HG02798 (cell line): ENCODE measurements at regions not wholly inside any gene's neighbourhood (a gene's known extent, or its start where the extent isn't known, plus 50 kb on each side); places are given as distances from the start of the nearest gene placed in this dataset.

Experiments
- ATAC-seq: cut with Tn5 transposase; IDR thresholded peaks from one replicate; pipeline ENCODE4 v1.9.1; 2021; ENCODE audit warnings: mild to moderate bottlenecking; ENCODE audit not compliant: unreplicated experiment, poor library complexity

DNA sequence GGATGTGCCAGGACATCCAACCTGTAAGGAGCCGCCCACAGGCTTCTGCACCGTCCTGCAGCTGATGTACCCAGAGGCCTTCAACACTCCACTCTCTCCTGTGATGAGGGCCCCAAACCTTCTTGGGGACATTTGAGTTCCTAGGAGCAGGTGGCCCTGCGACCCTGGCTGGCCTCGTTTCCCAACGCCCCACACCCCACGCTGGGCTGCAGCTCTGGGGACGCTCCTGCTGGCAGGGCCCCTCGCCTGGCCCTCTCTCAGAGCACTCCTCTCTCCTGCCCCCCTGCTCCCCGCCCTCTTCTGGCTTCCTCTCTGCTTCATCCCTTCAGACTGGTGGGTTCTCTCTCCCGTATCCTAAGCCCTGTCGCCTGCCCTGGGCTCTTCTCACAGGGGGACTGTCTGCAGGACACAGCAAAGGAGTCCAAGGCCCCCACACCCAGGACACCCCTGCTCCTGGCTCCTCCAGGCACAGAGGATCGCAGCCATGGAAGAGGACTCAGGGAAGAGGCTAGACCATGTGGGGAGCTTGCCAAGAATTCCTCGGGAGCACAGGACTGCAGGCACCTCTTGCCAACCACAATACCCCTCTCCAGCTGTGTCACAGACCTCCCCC, 541.4 kb downstream of the TCERG1L start:
- no peak for ATAC-seq

DNA sequence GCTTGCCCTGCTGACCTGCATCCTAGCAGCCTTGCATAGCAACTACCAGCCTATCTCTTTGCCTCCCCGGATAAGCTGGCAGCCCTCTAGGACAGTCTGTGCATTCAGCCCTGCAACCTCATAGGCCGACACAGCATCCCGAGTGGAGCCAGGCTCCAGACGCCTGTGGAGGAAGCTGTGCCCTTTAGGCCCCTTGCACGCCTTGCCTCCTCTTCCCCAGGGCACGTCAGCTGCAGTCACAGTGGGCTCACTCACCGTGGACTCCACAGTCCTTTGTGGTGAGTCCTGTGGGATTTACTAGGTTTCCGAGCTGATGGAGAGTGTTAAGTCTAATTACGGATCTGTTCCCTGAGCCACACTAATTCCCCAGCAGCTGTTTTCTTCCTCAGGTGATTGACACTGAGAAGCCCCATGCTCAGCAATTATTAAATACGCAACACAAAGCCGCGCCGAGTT, 540.0 kb downstream of the TCERG1L start:
- no peak for ATAC-seq

DNA sequence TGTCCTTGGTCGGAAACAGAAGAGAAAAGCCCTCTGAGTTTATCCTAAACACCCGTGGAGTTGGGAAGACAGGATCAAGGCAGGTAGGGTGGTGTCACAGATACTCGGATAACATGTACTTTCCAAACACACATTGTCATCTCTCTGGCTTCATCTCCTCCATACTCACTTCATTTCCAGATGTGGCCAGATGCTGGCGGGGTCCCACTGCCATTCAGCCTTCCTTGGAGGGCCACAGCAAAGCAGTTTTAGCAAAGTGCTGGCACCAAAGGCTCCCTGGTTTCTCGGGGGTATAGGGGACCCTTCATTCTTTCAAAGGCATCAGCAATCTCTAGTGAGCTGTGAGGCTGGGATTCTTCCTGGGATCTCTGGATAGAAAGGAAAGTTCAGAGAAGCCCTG, 539.5 kb downstream of the TCERG1L start:
- ATAC-seq, result no peak

DNA sequence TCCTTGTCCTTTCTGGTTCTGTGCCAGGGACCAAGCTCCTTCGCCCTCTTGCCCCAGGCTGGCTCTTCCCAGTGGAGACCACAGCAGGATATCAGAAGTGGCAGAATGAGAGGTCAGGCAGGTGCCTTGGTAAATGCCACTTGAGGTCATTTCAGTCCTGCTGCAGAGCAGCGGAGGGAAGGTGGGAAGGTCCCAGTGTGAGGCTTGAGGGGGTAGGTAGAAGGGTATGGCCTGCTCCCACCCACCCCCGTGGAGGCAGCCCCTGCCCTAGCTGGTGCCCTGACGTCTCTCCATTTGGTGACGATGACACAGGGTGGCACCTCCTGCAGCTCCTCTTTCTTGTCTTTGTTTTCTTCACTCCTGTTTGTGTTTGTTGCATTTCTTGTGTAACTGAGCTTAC, 538.8 kb downstream of the TCERG1L start:
- no peak for ATAC-seq

DNA sequence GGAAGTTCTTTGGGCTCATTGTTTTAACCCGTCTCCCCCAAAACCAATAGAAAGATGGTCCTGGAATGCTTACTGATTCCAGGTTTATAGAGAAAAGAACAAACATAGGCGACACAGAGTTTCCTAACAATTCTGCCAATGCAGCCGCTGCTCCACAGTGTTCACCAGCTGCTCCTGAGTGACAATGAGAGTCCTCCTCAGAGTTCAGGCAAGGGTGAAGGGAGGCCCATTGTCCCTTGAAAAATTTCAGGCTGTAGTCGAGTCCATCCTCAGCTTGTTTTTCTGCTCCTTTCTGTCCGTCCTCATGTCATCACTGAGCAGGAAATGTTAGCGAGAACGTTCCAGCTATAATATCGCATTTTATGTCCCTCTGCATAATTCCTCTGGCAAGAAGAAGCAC, 537.6 kb downstream of the TCERG1L start:
- ATAC-seq, result no peak

- ATAC-seq, result no peak
These were observed 536.6 kb downstream of the TCERG1L start for GRCh38 chr10:130774871-130775270.

- ATAC-seq, result no peak
These were observed 536.2 kb downstream of the TCERG1L start for GRCh38 chr10:130775311-130775710.

DNA sequence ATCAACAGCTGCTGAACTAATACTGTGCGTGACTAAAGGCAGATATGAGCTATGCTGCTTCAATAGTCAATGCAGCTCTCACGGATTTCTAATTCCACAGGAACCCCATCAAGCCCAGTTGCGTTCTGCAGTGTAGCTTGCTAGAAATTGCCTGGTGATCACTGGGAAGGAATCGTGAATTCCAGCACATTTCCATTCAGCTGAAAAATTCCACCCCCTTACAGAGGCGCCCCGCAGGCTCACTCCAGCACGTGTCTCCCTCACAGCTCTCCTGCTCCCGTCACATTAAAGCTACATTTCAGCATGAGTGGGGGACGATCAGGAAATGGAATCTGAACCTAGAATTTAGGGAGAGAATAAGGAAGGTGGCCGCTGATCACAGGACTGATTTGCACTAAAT, 534.8 kb downstream of the TCERG1L start:
- ATAC-seq, result no peak

DNA sequence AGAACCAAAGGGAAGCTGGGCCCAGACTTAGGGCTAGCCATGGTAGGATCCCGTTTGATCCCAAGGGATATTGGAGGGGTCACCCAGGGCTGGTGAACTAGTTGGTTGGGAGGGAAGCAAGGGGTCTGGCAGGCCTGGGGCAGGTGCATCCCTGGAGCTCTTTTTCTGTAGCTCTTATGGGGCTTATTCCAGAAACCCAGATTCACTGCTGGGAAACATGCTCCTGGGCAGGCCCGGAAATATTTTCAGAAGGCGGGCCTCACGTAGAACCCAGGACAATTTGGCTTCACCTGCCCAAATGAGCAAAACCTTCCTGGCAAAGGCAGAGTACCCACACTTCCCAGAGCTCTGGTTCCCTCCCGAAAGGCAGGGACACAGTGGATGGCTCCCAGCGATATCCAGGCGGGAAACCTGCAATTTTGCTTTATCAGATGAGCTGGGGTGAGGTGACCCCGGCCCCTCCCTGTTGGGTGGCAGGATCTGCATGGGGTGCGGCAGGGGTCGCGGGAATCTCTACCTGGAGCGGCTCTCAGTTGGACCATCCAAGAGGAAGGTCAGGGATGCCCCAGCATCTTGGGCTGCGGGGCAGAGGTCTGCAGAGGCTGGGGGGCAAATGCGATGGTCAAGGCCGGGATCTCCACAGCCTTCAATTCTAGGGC, 533.9 kb downstream of the TCERG1L start:
- ATAC-seq, result no peak

GRCh38 chr10:130778166-130778545, 533.4 kb downstream of the TCERG1L start:
- ATAC-seq, result no peak

- ATAC-seq, result no peak
These were observed 530.8 kb downstream of the TCERG1L start for GRCh38 chr10:130780763-130781162.

DNA sequence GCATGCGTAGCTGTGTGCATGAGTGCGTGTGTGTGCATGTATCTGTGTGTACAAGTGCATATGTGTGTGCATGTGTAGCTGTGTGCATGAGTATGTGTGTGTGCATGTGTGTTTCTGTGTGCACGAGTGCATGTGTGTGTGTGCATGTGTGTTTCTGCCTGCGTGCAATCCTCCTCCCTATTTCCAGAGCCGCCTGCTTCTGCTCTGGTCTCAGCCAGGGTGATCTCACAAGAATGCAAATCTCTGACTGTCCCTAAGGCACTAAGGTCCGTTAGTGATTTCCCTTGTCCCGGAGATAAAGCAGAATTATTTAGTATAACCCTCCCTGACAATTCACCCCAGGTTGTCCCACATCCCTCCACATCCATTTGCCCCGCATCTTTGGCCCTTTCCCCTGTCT, 530.3 kb downstream of the TCERG1L start:
- no peak for ATAC-seq

- ATAC-seq, result no peak
These were observed 529.9 kb downstream of the TCERG1L start for GRCh38 chr10:130781623-130782022.

DNA sequence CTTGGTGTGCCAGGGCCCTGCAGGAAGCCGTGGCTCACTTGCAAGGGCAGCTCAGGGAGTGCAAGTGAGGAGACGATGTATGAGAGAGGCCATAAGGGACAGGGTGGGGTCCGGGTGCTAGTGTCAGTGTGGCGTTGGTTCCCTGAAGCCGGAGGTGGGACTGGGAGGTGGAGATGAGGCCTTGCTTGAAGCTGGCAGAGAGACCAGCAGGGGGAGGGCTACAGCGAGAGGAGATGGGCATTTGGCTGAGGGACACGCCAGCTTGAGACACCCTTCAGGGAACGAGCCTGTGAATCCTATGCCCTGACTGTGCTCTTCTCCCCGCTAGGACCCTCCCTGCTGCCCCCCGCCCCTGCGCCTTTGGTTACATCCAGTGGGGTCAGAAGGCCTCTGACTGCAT, 529.1 kb downstream of the TCERG1L start:
- no peak for ATAC-seq

GRCh38 chr10:130784326-130784725, 527.2 kb downstream of the TCERG1L start:
- no peak for ATAC-seq

DNA sequence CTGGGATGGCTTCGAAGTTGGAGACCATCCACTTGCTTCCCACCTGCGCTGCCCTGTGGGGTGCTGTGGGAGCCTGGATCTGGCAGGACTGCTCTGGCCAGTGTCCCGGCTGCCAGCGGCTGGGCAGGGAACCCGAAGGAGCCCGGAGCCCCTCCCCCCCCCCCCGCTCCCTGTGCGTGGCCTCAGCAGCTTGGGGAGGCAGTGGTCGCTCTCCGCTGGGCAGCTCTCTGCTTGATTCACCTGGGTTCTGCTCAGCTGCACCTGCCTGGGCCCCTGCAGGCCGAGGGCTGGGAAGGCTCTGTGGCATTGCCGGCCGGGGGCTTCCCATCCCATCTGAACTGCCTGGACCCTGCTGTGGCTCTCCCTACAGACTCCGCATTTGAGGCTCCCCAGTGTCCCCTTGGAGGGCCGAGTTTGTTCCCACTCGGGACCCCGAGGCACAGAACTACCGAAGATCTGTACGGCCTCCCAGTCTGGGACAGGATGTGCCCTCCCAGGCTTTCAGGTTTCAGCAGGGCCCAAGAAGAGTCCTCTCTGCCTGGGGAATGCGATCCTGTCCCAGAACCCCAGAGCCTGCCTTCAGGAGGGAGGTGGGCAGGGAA, 525.1 kb downstream of the TCERG1L start:
- no peak for ATAC-seq

- no peak for ATAC-seq
These were observed 524.3 kb downstream of the TCERG1L start for GRCh38 chr10:130787243-130787642.

GRCh38 chr10:130787821-130788220, 523.7 kb downstream of the TCERG1L start:
- ATAC-seq, result no peak

DNA sequence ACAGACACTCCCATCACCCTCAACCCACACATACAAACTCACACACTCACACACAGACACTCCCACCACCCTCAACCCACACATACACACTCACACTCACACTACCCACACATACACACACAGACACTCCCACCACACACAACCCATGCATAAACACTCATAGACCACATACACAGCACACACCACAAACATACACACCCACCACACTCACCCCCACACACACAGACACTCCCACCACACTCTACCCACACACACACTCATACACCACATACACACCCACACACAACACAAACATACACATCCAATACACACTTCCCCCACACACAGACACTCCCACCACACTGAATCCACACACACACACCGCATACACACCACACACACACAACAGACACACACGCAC, 521.2 kb downstream of the TCERG1L start:
- ATAC-seq, result no peak

DNA sequence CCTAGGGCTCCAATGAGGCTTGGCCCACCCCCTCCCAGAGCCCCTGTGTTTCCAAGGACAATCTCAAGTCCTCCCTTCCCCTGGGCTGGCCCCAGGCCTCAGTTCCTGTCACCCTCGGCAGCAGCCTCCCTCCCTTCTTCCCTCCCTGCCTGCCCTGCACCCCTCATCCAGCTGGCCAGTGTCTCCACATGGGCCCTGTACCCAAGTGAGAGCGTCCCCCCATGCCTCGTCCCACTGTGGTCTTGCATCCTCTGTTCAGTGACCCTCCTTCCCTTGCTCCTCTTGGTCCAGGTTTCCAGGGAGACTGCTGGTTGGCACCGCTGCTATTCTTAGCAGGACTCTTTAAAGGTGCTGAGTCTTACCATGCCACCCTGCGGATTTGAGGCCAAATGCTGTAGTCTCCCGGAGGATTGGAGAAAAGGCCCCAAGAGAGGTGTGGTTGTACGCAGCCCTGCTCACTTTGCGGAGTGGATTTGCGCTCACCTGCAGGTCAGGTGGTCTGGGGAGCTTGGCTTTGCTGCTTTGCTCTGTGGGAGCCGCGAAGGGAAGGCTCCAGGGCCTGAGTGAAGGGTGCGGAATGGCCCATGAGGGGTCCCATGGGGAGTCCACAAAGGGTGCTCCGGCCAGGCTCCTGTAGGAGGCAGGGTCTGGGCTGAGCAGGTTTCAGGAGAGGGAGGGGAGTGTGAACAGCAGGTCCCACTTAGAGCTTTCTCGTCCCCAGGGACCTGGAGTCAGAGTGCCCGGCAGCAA, 519.2 kb downstream of the TCERG1L start:
- no peak for ATAC-seq

DNA sequence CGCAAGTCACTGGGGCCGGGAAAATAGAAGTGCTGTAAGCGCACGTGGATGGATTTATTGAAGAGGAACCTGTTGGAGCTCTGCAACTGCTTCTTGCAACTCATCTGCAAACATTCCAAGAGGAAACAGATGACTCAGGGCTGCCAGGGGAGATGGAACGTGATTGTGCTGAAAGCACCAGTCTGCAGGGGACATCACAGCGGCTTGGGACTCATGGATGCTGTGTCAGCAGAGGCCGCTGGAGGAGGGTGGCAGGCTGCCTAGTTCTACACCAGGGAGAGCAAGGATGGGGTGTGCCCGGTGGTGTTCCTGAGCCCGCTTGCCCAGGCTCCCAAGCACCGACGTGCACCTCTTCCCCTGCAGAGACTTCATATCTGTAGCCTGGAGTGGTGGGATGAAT, 515.7 kb downstream of the TCERG1L start:
- ATAC-seq, result no peak
